GM12878 (cell line): ENCODE measurements at regions not wholly inside any gene's neighbourhood (a gene's known extent, or its start where the extent isn't known, plus 50 kb on each side); places are given as distances from the start of the nearest gene placed in this dataset.

Experiments
- ATAC-seq: fragments of 200-7000 bp; cut with Tn5 transposase; 3 replicates; pipeline ENCODE4 v1.9.1; 2020; ENCODE audit warnings: mild to moderate bottlenecking, moderate library complexity
- BruUV-seq: library from RNA; stranded (reverse); fragments of 400-500 nt; replicated peaks from 2 replicates; lab custom pipeline; 2021; lab: Mats Ljungman, UMichigan
- CTCF ChIA-PET: fragments of 300-600 bp; sonication (Branson Sonifier 250); formaldehyde crosslinking; extraction: SDS; loops from one replicate; lab custom pipeline; 2021; ENCODE audit warnings: inconsistent platforms; lab: Yijun Ruan, JAX
- POLR2A ChIA-PET: fragments of 350-600 bp; formaldehyde crosslinking; extraction: SDS; loops from one replicate; lab custom pipeline; 2021; ENCODE audit warnings: inconsistent platforms; lab: Charles Lee
- RAD21 ChIA-PET: fragments of 300-600 bp; sonication (Branson Sonifier 250); formaldehyde crosslinking; loops from one replicate; lab custom pipeline; 2023; ENCODE audit warnings: antibody characterized with exemption; ENCODE audit not compliant: unreplicated experiment; lab: Charles Lee
- SMC1A ChIA-PET: fragments of 300-600 bp; sonication (Branson Sonifier 250); formaldehyde crosslinking; loops from one replicate; lab custom pipeline; 2023; ENCODE audit not compliant: unreplicated experiment, uncharacterized antibody; lab: Charles Lee
- DNase-seq: peaks from one replicate; pipeline ENCODE4 v3.0.0-alpha.2; 2011; ENCODE audit warnings: low read depth, low spot score
- FAIRE-seq: peaks from 3 replicates; lab custom pipeline; 2011; peaks lifted over from hg19 to GRCh38; lab: Jason Lieb, UNC
- H2AFZ ChIP-seq: 2 replicates; pipeline ENCODE4 v1.6.0; 2011; ENCODE audit warnings: low read depth, low read length, control low read depth; ENCODE audit not compliant: control insufficient read depth
- H3K27ac ChIP-seq: 2 replicates; pipeline ENCODE4 v1.5.1; 2011; ENCODE audit warnings: control low read depth; ENCODE audit not compliant: control insufficient read depth, insufficient read depth
- H3K27me3 ChIP-seq, 2 experiments: replicated peaks in 1 of 2; 2 replicates each; pipeline versions ENCODE4 v1.6.0 to v1.6.1; 2011; ENCODE audit warnings: low read length in 1 of 2; ENCODE audit not compliant: control insufficient read depth in 2 of 2, insufficient read depth in 2 of 2
- H3K36me3 ChIP-seq, 2 experiments: 2 replicates each; pipeline ENCODE4 v1.5.1; 2011; ENCODE audit warnings: low read length in 1 of 2; ENCODE audit not compliant: control insufficient read depth in 2 of 2, insufficient read depth in 2 of 2
- H3K4me1 ChIP-seq: 2 replicates; pipeline ENCODE4 v1.6.1; 2011; ENCODE audit warnings: mild to moderate bottlenecking, low read length, moderate library complexity, mixed read lengths; ENCODE audit not compliant: control insufficient read depth, insufficient read depth
- H3K4me2 ChIP-seq: 2 replicates; pipeline ENCODE4 v1.6.0; 2011; ENCODE audit warnings: control low read depth; ENCODE audit not compliant: control insufficient read depth, insufficient read depth
- H3K4me3 ChIP-seq: fragments of 200-600 bp; sonication (generic); 2 replicates; pipeline ENCODE4 v1.5.1; 2016
- H3K79me2 ChIP-seq: 2 replicates; pipeline ENCODE4 v1.6.0; 2011; ENCODE audit warnings: low read length; ENCODE audit not compliant: control insufficient read depth, insufficient read depth
- H3K9ac ChIP-seq: 2 replicates; pipeline ENCODE4 v1.8.0; 2011; ENCODE audit warnings: low read length, control low read depth, mixed read lengths; ENCODE audit not compliant: control insufficient read depth, insufficient read depth
- H3K9me3 ChIP-seq: replicated peaks from 3 replicates; pipeline ENCODE4 v1.5.1; 2011; ENCODE audit warnings: mild to moderate bottlenecking, low read length; ENCODE audit not compliant: control insufficient read depth, insufficient read depth
- H4K20me1 ChIP-seq: 2 replicates; pipeline ENCODE4 v1.6.0; 2011; ENCODE audit not compliant: control insufficient read depth, insufficient read depth
- ATF2 ChIP-seq: IDR thresholded peaks from 2 replicates; pipeline ENCODE4 v1.6.1; 2012; ENCODE audit warnings: low read length, inconsistent platforms
- BCLAF1 ChIP-seq: fragments of 450-650 bp; IDR thresholded peaks from 2 replicates; pipeline ENCODE4 v1.6.1; 2017; ENCODE audit warnings: antibody characterized with exemption, mild to moderate bottlenecking, moderate library complexity
- CEBPB ChIP-seq, 2 experiments: fragments of 150-350 bp in 1 of 2; IDR thresholded peaks; 2 replicates each; pipeline ENCODE4 v1.6.1; 2012 to 2014; ENCODE audit warnings: low read depth in 2 of 2, low read length in 2 of 2, borderline replicate concordance in 1 of 2, inconsistent platforms in 1 of 2
- CHD4 ChIP-seq: fragments of 200-600 bp; sonication (generic); IDR thresholded peaks from 2 replicates; pipeline ENCODE4 v1.6.1; 2016; ENCODE audit warnings: mild to moderate bottlenecking
- ESRRA ChIP-seq: IDR thresholded peaks from 2 replicates; pipeline ENCODE4 v1.6.1; 2012; ENCODE audit warnings: mild to moderate bottlenecking, low read length, improper control_type of control experiment
- ETV6 ChIP-seq, 2 experiments: fragments of 450-650 bp in 1 of 2; IDR thresholded peaks in 1 of 2; conservative IDR thresholded peaks in 1 of 2; 2 replicates each; pipeline ENCODE4 v1.6.1; 2014; ENCODE audit warnings: antibody characterized with exemption in 1 of 2, borderline replicate concordance in 1 of 2, low read depth in 1 of 2, mild to moderate bottlenecking in 1 of 2, moderate library complexity in 1 of 2
- FOS ChIP-seq: IDR thresholded peaks from 3 replicates; pipeline ENCODE4 v1.6.1; 2011; ENCODE audit warnings: borderline replicate concordance; ENCODE audit not compliant: insufficient read length; ENCODE audit errors: extremely low read depth
- NFIC ChIP-seq: IDR thresholded peaks from 2 replicates; pipeline ENCODE4 v1.6.1; 2012; ENCODE audit warnings: low read depth, mild to moderate bottlenecking, inconsistent platforms, low read length, moderate library complexity
- PBX3 ChIP-seq: IDR thresholded peaks from 2 replicates; pipeline ENCODE4 v1.6.1; 2011; ENCODE audit warnings: mild to moderate bottlenecking, low read depth, low read length, moderate library complexity; ENCODE audit not compliant: insufficient replicate concordance
- RAD21 ChIP-seq: IDR thresholded peaks from 2 replicates; pipeline ENCODE4 v1.6.1; 2011; ENCODE audit warnings: mild to moderate bottlenecking, low read depth, low read length, moderate library complexity; ENCODE audit not compliant: insufficient read depth
- RB1 ChIP-seq: fragments of 450-650 bp; formaldehyde crosslinking; IDR thresholded peaks from 2 replicates; pipeline ENCODE4 v1.6.1; 2017; ENCODE audit warnings: mild to moderate bottlenecking, borderline replicate concordance
- SREBF1 ChIP-seq: IDR thresholded peaks from 2 replicates; pipeline ENCODE4 v1.6.1; 2012; ENCODE audit warnings: mild to moderate bottlenecking, low read length
- TBL1XR1 ChIP-seq: IDR thresholded peaks from 2 replicates; pipeline ENCODE4 v1.6.1; 2012; ENCODE audit warnings: low read depth, low read length, improper control_type of control experiment
- YBX1 ChIP-seq: fragments of 450-650 bp; IDR thresholded peaks from 2 replicates; pipeline ENCODE4 v1.6.1; 2016; ENCODE audit warnings: antibody characterized with exemption
- ZBTB33 ChIP-seq: fragments of 450-650 bp; IDR thresholded peaks from 2 replicates; pipeline ENCODE4 v1.6.1; 2017; ENCODE audit warnings: mild to moderate bottlenecking
- ZNF274 ChIP-seq: IDR thresholded peaks from one replicate; pipeline ENCODE4 v1.8.0; 2011; ENCODE audit not compliant: insufficient read length, insufficient read depth
- in situ Hi-C: fragments of 300-500 bp; cut with MboI; formaldehyde crosslinking; loops from 9 replicates; pipeline ENCODE4 v1.14.3; 2018; ENCODE audit warnings: mixed read lengths
- intact Hi-C: fragments of 100-400 bp; cut with micrococcal nuclease; formaldehyde crosslinking; loops from one replicate; pipeline ENCODE4 v1.14.2; 2022; ENCODE audit not compliant: unreplicated experiment

DNA sequence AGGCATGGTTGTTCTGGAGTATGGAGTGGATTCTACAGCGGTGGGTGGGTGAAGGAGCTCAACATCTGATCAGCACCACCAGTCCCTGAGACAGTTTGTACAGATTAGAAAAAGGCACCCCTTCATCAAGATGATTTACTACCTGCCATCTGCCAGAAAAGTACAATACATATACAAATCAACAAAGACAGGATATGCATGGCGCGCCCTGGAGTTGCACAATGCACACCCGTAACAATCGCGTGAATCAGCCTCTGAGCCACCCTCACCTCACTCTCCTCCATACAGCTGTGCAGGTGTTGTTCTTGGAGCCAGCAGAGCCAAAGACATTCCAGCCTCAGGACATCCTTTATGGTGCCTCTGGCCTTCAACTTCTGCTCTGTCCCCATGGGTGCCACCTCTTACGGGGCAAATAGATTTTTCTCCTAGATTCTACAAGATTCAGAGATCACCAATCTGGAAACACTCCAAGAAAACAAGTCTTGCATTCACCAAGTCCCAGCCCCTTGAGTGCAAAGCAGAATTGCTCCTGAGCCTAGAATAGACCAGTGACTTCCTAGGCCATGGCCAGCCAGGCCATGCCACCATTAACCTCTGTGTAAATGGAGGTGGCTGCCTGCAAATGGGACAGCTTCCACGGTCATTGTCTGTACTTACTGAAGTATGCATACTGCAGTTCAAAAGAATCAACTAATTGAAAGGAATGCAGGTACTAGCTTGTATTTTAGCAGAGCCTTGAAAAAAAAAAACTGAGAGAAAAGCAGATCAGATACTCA is 490.9 kb downstream of the SOX6 start (continued):
- TF ChIP-seq ZBTB33 (no peak), RB1 (no peak), NFIC (no peak), ESRRA (no peak)

GRCh38 chr11:15867871-15868270 is 488.5 kb downstream of the SOX6 start:
- no TSS peak for BruUV-seq
- in situ Hi-C loops (no loop called here), intact Hi-C loops (no loop called here)
- ATAC-seq = no peak
- no peak for FAIRE-seq
- ChIA-PET CTCF (no interaction called here), RAD21 (no interaction called here), SMC1A (no interaction called here), POLR2A (no interaction called here)
- Histone ChIP-seq H3K36me3 (no peaks in the 10 kb centered on the region), H3K4me2 (no peak overlapping the region), H3K27me3 (no peaks in the 10 kb centered on the region; a peak in 1 of 4 replicates), H2AFZ (no peak overlapping the region), H3K4me3 (no peak overlapping the region), H3K9ac (no peak overlapping the region), H3K79me2 (no peaks in the 10 kb centered on the region), H3K27ac (no peak overlapping the region), H4K20me1 (no peaks in the 10 kb centered on the region), H3K4me1 (no peaks in the 10 kb centered on the region), H3K9me3 (no peaks in the 10 kb centered on the region)
- DNase-seq = no peak
- TF ChIP-seq ATF2 (no peak), ETV6 (conservative IDR thresholded peaks at IDR 0.05 in 1 of 2, IDR thresholded peaks at IDR 0.05 in 1 of 2; ENCODE audit: borderline replicate concordance in 1 of 2, low read depth in 1 of 2) (no peak), YBX1 (no peak), CEBPB (IDR thresholded peaks at IDR 0.05; ENCODE audit: borderline replicate concordance in 1 of 2, low read depth in 2 of 2, low read length in 2 of 2) (no peak), ZNF274 (no peak), BCLAF1 (no peak), SREBF1 (no peak), FOS (no peak), TBL1XR1 (no peak), CHD4 (no peak), PBX3 (no peak), RAD21 (no peak)
